VCaP (cell line): ENCODE measurements at regions not wholly inside any gene's neighbourhood (a gene's known extent, or its start where the extent isn't known, plus 50 kb on each side); places are given as distances from the start of the nearest gene placed in this dataset.

Experiments used
- H3K27ac ChIP-seq: fragments of 450-650 bp; 2 replicates; pipeline ENCODE4 v1.5.1; 2017
- CTCF ChIP-seq: fragments of 450-650 bp; conservative IDR thresholded peaks from 2 replicates; pipeline ENCODE4 v1.5.1; 2017; ENCODE audit warnings: mild to moderate bottlenecking, moderate library complexity

GRCh38 chr9:78470216-78470615, 173.3 kb downstream of the PSAT1 start:
- no peak for TF ChIP-seq CTCF
- H3K27ac ChIP-seq, result no peak overlapping the region; the same call in 1 of the 2 replicates

- no peak for TF ChIP-seq CTCF
- no peak overlapping the region for H3K27ac ChIP-seq
Measured at GRCh38 chr9:78470741-78471140, 173.8 kb downstream of the PSAT1 start.

GRCh38 chr9:78472111-78472510, 175.2 kb downstream of the PSAT1 start:
- H3K27ac ChIP-seq, result no peak overlapping the region
- TF ChIP-seq CTCF, result no peak

DNA sequence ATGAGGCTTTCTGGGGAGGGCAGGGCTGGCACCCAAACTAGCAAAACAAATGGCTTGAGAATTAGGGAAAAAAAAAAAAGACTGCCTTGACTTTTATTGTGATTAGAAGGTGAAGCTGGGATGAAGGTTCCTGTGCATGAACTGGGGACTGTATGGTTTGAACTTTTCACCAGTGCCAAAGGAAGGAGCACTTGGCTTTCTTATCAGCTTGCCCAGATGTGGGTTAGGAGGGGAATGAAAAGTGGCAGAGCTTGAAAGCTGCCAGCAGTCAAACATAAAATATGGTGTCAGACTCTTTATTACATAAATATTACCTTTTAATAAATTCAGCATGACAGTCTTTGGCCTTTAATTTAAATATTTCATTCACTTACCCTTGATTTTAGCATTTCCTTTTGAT, 182.5 kb downstream of the PSAT1 start:
- no peak for TF ChIP-seq CTCF

GRCh38 chr9:78486661-78487060, 189.7 kb downstream of the PSAT1 start:
- no peak overlapping the region for H3K27ac ChIP-seq
- TF ChIP-seq CTCF, result no peak

More for the DNA sequence above, 182.5 kb downstream of the PSAT1 start:
- no peak overlapping the region for H3K27ac ChIP-seq

GRCh38 chr9:78490231-78490630, 193.3 kb downstream of the PSAT1 start:
- no peak overlapping the region for H3K27ac ChIP-seq
- no peak for TF ChIP-seq CTCF

DNA sequence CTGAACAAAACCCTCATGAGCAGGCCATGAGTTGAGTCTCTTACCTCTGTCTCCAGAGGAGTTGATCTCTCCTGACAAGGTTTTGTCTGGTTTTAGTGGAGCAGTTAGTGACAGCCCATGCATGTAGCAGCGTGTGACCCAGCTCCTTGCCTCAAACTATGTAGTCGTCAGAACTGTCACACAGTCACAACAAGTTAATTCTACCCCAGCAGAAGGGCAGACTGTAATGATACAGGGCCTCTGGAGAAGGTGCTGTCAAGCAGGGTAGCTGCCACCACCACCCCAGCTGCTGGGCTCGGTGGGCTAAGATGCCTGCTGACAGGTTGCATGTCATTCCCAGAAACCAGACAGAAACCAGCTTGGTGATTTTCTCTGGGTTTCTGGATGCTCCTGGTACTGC, 194.5 kb downstream of the PSAT1 start:
- no peak overlapping the region for H3K27ac ChIP-seq
- no peak for TF ChIP-seq CTCF
